NCI-H1694 treated with DMSO at 0.1 percent for 48 hours (cell line): ENCODE measurements at regions not wholly inside any gene's neighbourhood (a gene's known extent, or its start where the extent isn't known, plus 50 kb on each side); places are given as distances from the start of the nearest gene placed in this dataset.
"Not testable (repeated sequence)": the region's sequence is repeated elsewhere in the genome, so short reads cannot be mapped to it uniquely, and the experiment has no call there.

Experiments
- DNase-seq: peaks from one replicate; lab custom pipeline; 2025; lab: John Stamatoyannopoulos, UW

DNA sequence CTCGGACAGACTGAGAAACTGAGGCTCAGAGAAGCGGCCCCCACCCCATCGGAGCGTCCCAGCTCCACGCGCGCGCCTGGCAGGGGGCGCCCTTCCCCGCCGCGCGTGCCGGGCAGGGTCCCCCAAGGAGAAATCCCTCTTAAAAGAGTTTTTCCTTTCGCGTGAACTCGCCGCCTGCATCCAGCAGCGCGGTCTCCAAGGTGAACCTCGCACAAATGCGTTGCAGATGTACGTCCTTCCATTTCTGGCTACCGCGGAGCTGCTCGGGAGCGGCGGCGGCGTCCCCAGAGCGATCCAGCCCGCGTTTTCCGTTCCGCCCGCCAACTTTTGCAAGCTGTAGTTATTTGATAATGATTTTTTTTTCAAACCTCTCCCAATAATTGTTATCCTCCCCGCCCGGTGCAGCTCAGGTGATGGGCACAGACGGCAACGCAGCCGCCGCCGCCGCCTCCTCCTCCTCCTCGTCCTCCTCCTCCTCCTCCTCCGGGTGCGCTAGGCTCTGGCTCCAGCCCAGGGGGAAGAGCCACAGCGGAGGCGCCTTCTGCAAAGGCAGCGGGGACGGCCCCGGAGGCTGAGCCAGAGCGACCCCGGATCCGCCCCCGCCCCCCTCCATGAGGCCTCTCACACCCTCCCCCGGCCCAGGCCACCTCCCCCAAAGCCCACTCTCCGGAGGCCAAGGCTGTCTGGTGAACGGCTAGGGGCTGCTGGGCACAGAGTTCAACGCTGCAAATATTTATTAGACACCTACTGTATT is 74.0 kb upstream of the CUX1 start:
- peak; percentile 71 for DNase-seq

DNA sequence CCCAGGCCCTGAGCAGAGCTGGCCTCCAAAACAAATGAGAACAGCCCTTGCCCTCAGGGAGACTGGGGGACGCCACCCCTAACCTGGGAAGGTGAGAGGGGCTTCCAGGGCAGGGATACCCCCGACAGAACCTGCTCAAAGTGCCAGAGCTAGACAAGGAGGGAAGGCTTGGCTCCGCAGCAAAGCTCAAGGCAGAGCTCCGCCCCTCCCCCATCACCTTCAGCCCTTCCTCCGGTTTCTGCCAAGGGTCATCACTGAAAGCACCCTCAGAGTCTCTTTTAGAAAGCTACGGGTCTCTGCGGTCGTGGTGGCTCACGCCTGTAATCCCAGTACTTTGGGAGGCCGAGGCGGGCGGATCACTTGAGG is 73.4 kb upstream of the CUX1 start:
- DNase-seq: no peak

- DNase-seq: no peak
Measured at GRCh38 chr7:101744588-101744987, 72.8 kb upstream of the CUX1 start.

GRCh38 chr7:101746314-101746713 is 71.1 kb upstream of the CUX1 start:
- no peak for DNase-seq

GRCh38 chr7:101747053-101747878 is 70.2 kb upstream of the CUX1 start:
- no peak for DNase-seq

GRCh38 chr7:101747879-101748345 is 69.5 kb upstream of the CUX1 start:
- no peak for DNase-seq

- no peak for DNase-seq
Measured at GRCh38 chr7:101749891-101750290, 67.5 kb upstream of the CUX1 start.

- no peak for DNase-seq
Measured at GRCh38 chr7:101753316-101753715, 64.1 kb upstream of the CUX1 start.

DNA sequence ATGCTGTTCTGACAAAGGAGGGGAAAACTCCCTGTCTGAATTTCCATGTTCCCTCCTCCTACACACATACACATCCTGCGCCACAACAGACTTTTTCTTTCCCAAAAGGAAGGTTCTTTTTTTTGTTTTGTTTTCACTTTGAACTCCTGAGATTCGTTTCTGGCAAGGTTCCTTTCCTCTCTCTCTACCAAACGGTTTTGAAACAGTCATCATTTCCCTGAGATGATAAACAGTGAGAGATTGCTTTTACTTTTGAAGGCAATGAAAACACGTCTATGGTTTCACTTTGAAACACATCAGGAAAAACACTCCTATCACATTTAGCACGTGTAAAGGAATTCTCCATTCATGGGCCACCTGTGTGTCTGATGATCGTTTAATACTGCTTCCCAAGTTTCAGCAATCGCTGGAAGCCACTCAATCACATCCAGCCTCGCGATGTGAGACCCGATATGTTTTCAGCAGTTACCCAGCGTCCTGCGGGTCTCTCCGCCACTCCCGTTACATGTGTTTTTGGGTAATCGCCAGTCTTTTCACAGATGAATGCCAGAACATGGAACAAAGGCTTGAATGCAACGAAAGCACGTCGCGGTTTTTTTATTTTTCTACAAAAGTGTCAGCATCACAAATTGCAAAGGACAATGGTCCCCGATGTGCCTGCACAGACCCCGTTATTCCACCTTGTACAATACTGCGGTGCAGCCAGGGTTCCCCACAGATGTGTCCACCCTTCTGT is 62.8 kb upstream of the CUX1 start:
- DNase-seq: peak; percentile 31

GRCh38 chr7:101757879-101758278 is 59.5 kb upstream of the CUX1 start:
- DNase-seq: no peak

DNA sequence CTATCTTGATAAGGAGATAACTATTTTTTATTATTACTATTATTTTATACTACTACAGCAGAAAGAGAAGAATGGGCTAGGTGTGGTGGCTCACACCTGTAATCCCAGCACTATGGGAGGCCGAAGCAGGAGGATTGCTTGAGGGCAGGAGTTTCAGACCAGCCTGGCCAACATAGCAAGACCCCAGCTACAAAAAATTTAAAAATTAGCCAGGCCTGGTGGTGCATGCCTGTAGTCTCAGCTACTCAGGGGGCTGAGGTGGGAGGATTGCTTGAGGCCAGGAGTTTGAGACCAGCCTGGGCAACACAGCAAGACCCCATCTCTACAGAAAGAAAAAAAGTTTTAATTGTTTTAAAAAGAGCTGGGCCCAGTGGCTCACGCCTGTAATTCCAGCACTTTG is 58.9 kb upstream of the CUX1 start:
- not testable (repeated sequence) for DNase-seq

DNA sequence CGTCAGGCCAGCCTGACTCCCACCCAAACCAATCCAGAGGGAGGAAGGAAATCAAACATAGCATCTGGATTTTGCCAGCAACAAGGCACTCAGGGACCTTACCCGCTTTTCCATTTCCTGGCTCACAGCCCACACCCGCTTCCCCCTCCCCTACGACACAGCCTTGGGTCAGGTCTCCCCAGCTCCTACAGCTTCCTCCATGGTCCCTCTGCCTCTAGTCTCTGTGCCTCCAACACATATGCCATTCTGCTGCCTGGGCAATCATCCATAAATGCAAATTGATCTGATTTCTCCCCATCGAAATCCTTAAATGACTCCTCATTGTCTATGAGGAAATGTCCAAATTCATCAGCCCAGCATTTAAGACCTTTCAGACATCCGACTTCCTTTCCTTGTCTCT is 53.2 kb upstream of the CUX1 start:
- no peak for DNase-seq

DNA sequence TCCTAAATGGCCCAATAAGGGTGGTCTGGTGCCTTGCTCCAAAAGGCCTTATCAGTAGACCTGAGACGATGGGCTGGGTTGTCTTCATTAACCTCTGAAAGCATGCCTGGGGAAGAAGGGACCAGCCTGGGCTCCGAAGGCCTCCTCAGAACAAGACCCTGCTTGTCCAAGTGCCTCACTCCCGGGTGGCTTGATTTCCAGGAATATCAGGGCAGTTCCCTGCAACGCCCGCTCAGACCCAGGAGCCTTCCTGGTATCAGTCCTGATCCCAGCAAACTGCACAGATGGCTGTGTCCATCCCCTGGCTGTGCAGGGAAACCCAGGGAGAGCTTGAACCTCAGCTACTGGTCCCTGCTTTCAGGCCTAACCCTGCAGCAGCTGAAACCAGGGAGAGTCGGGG is 49.9 kb upstream of the CUX1 start:
- DNase-seq: no peak
